ENCODE measurements at regions not wholly inside any gene's neighbourhood (a gene's known extent, or its start where the extent isn't known, plus 50 kb on each side); places are given as distances from the start of the nearest gene placed in this dataset.

DNA sequence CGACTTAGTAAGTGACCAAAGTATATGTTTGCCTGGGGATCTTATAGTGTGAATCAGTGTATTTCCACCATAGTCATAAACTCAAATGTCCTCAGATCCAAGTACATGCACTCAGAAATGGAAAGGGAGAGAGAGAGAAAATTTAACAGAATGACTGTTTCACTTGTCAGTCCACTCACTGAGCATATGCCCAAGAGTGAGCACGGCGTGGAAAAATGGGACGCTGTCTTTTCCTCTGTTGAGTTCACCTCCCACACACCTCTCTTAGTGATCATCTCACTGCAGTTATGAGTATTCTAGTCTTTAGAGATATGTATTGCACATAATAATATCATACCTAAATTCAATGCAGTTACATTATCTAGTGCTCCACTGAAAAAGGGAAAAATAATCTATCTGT lies 156.8 kb upstream of the PRMT6 start:
- Histone ChIP-seq H3K9ac (ENCODE audit: control insufficient read depth, insufficient read depth, low read length) (no peak overlapping the region), H3K4me1 (ENCODE audit: control insufficient read depth, insufficient read depth, low read length) (no peaks in the 10 kb centered on the region), H3K9me3 (replicated peaks; ENCODE audit: control insufficient read depth, insufficient read depth, low read length) (no peaks in the 10 kb centered on the region), H3K79me2 (ENCODE audit: control insufficient read depth, insufficient read depth, low read length) (no peaks in the 10 kb centered on the region), H3K27me3 (replicated peaks in 1 of 2; ENCODE audit: control insufficient read depth in 2 of 2, insufficient read depth in 2 of 2, low read length in 1 of 2) (no peaks in the 10 kb centered on the region; a peak in 1 of 4 replicates), H3K4me3 (no peak overlapping the region), H3K27ac (ENCODE audit: control insufficient read depth, insufficient read depth) (no peak overlapping the region), H4K20me1 (ENCODE audit: control insufficient read depth, insufficient read depth) (no peaks in the 10 kb centered on the region), H2AFZ (ENCODE audit: control insufficient read depth, low read depth, low read length) (no peak overlapping the region), H3K4me2 (ENCODE audit: control insufficient read depth, insufficient read depth) (no peak overlapping the region), H3K36me3 (ENCODE audit: control insufficient read depth in 2 of 2, insufficient read depth in 2 of 2, low read length in 1 of 2) (no peaks in the 10 kb centered on the region)
- CTCF ChIA-PET: no interaction called here
- ATAC-seq (no peak), DNase-seq (ENCODE audit: low read depth, low spot score) (no peak), FAIRE-seq (no peak)
- intact Hi-C loops (cut with micrococcal nuclease; ENCODE audit: unreplicated experiment) (no loop called here), in situ Hi-C loops (cut with MboI) (no loop called here)
- POLR2A ChIA-PET: no interaction called here
- BruUV-seq (replicated peaks): no TSS peak
- 45% methylated on average over 4 of the region's 4 CpGs for WGBS (ENCODE audit: insufficient coverage, insufficient replicate concordance, low lambda C conversion rate, missing lambda C conversion rate)
- SMC1A ChIA-PET (ENCODE audit: uncharacterized antibody, unreplicated experiment): interaction anchor here (0.6 kb wide), 1 partner anchor 55 kb away, joined by 3 read pairs; no protein-coding TSS in a partner anchor
- RAD21 ChIA-PET (ENCODE audit: unreplicated experiment): no interaction called here
- TF ChIP-seq PRDM15 (CRISPR knock-in tag; IDR thresholded peaks at IDR 0.05) (no peak), RB1 (IDR thresholded peaks at IDR 0.05; ENCODE audit: borderline replicate concordance) (no peak), STAT3 (IDR thresholded peaks at IDR 0.05; ENCODE audit: low read depth, low read length) (no peak), SPI1 (IDR thresholded peaks at IDR 0.05; ENCODE audit: borderline replicate concordance, insufficient read depth, low read depth, low read length) (no peak), FOXM1 (IDR thresholded peaks at IDR 0.05; ENCODE audit: low read depth, low read length) (no peak), PAX5 (IDR thresholded peaks at IDR 0.05; ENCODE audit: borderline replicate concordance, low read depth, low read length) (no peak), KDM1A (IDR thresholded peaks at IDR 0.05; ENCODE audit: borderline replicate concordance) (no peak), ZNF592 (IDR thresholded peaks at IDR 0.05) (no peak), HCFC1 (IDR thresholded peaks at IDR 0.05; ENCODE audit: low read length) (no peak), SUPT20H (IDR thresholded peaks at IDR 0.05; ENCODE audit: borderline replicate concordance, control insufficient read depth, low read depth, low read length) (no peak), WRNIP1 (IDR thresholded peaks at IDR 0.05; ENCODE audit: borderline replicate concordance, low read depth, low read length) (no peak), ATF2 (IDR thresholded peaks at IDR 0.05; ENCODE audit: low read length) (no peak), BHLHE40 (IDR thresholded peaks at IDR 0.05; ENCODE audit: borderline replicate concordance in 1 of 2, low read depth in 2 of 2, low read length in 1 of 2) (no peak), JUNB (IDR thresholded peaks at IDR 0.05) (no peak)
- TF ChIP-seq, protein P1, sequence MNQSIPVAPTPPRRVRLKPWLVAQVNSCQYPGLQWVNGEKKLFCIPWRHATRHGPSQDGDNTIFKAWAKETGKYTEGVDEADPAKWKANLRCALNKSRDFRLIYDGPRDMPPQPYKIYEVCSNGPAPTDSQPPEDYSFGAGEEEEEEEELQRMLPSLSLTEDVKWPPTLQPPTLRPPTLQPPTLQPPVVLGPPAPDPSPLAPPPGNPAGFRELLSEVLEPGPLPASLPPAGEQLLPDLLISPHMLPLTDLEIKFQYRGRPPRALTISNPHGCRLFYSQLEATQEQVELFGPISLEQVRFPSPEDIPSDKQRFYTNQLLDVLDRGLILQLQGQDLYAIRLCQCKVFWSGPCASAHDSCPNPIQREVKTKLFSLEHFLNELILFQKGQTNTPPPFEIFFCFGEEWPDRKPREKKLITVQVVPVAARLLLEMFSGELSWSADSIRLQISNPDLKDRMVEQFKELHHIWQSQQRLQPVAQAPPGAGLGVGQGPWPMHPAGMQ (IDR thresholded peaks at IDR 0.05; ENCODE audit: borderline replicate concordance): no peak

Data from GM12878 (cell line).